H1 (cell line): ENCODE measurements at regions not wholly inside any gene's neighbourhood (a gene's known extent, or its start where the extent isn't known, plus 50 kb on each side); places are given as distances from the start of the nearest gene placed in this dataset.

ENCODE experiments used
- CTCF ChIA-PET: fragments of 300-600 bp; sonication (Branson Sonifier 250); formaldehyde crosslinking; loops from one replicate; lab custom pipeline; 2021; ENCODE audit not compliant: partially characterized antibody; lab: Charles Lee
- POLR2A ChIA-PET: fragments of 300-600 bp; sonication (Branson Sonifier 250); formaldehyde crosslinking; loops from one replicate; lab custom pipeline; 2021; ENCODE audit warnings: inconsistent platforms; ENCODE audit not compliant: partially characterized antibody; lab: Charles Lee
- DNase-seq, 2 experiments: peaks; one replicate each; pipeline versions ENCODE4 v3.0.0 to v3.0.0-alpha.2; 2010 to 2022; ENCODE audit warnings: low spot score in 2 of 2, low read depth in 1 of 2, mixed read lengths in 1 of 2
- FAIRE-seq: peaks from 2 replicates; lab custom pipeline; 2011; peaks lifted over from hg19 to GRCh38; lab: Jason Lieb, UNC
- H2AFZ ChIP-seq: 2 replicates; pipeline ENCODE4 v1.8.1; 2012; ENCODE audit warnings: low read length, inconsistent platforms
- H2AK5ac ChIP-seq: 2 replicates; pipeline ENCODE4 v1.6.1; 2013; ENCODE audit warnings: low read depth, low read length
- H2BK120ac ChIP-seq: replicated peaks from 2 replicates; pipeline ENCODE3; 2013; ENCODE audit warnings: low read depth, low read length, inconsistent platforms
- H2BK12ac ChIP-seq: 2 replicates; pipeline ENCODE4 v1.6.1; 2013; ENCODE audit warnings: low read depth, low read length
- H2BK15ac ChIP-seq: 2 replicates; pipeline ENCODE4 v1.6.1; 2013; ENCODE audit warnings: low read length
- H2BK20ac ChIP-seq: 2 replicates; pipeline ENCODE4 v1.6.1; 2013; ENCODE audit warnings: low read length
- H2BK5ac ChIP-seq: 2 replicates; pipeline ENCODE4 v1.6.1; 2013; ENCODE audit warnings: low read depth, low read length
- H3K14ac ChIP-seq: 2 replicates; pipeline ENCODE4 v1.6.1; 2013; ENCODE audit warnings: inconsistent platforms; ENCODE audit not compliant: insufficient read length
- H3K18ac ChIP-seq: 2 replicates; pipeline ENCODE4 v1.6.1; 2013; ENCODE audit warnings: low read length; ENCODE audit errors: extremely low read depth
- H3K23ac ChIP-seq: 2 replicates; pipeline ENCODE4 v1.6.1; 2013; ENCODE audit warnings: inconsistent platforms; ENCODE audit not compliant: insufficient read length
- H3K23me2 ChIP-seq: 2 replicates; pipeline ENCODE4 v1.6.1; 2013; ENCODE audit warnings: low read depth, low read length
- H3K27ac ChIP-seq: 2 replicates; pipeline ENCODE4 v1.6.1; 2011; ENCODE audit warnings: low read depth, low read length, inconsistent platforms
- H3K27me3 ChIP-seq, 4 experiments: replicated peaks in 1 of 4; 1 replicate in 1 of 4; 2 replicates in 3 of 4; pipeline versions ENCODE4 v1.6.1 to v1.8.1; 2011 to 2013; ENCODE audit warnings: low read length in 3 of 4, mild to moderate bottlenecking in 3 of 4, inconsistent platforms in 2 of 4, mixed read lengths in 2 of 4, moderate library complexity in 1 of 4; ENCODE audit not compliant: control insufficient read depth in 3 of 4, insufficient read depth in 3 of 4; ENCODE audit errors: extremely low read depth in 1 of 4
- H3K36me3 ChIP-seq, 4 experiments: 2 replicates each; pipeline versions ENCODE4 v1.6.1 to v1.8.1; 2011 to 2013; ENCODE audit warnings: mild to moderate bottlenecking in 4 of 4, low read length in 3 of 4, moderate library complexity in 2 of 4, control low read depth in 1 of 4, inconsistent platforms in 1 of 4; ENCODE audit not compliant: insufficient read depth in 4 of 4, control insufficient read depth in 2 of 4
- H3K4ac ChIP-seq: replicated peaks from 2 replicates; pipeline ENCODE3; 2013; ENCODE audit warnings: low read length, low read depth, mixed read lengths, inconsistent platforms; ENCODE audit not compliant: insufficient read length
- H3K4me1 ChIP-seq, 4 experiments: replicated peaks in 1 of 4; 1 replicate in 1 of 4; 2 replicates in 3 of 4; pipeline versions ENCODE4 v1.6.1 to v1.8.1; 2011 to 2013; ENCODE audit warnings: low read length in 3 of 4, inconsistent platforms in 2 of 4, mixed read lengths in 1 of 4; ENCODE audit not compliant: insufficient read depth in 4 of 4, control insufficient read depth in 3 of 4
- H3K4me2 ChIP-seq, 2 experiments: 2 replicates each; pipeline versions ENCODE4 v1.6.1 to v1.8.1; 2011 to 2013; ENCODE audit warnings: low read depth in 2 of 2, low read length in 2 of 2, control low read depth in 1 of 2, inconsistent platforms in 1 of 2, mild to moderate bottlenecking in 1 of 2; ENCODE audit not compliant: insufficient read depth in 1 of 2
- H3K4me3 ChIP-seq, 4 experiments: fragments of 200-600, 300-600 bp in 1 of 4; sonication (generic), shearing (Covaris generic), sonication (Bioruptor Twin) in 1 of 4; 2 replicates each; pipeline versions ENCODE4 v1.5.1 to v1.8.1; 2011 to 2016; ENCODE audit warnings: low read length in 4 of 4, low read depth in 3 of 4, control low read depth in 2 of 4, inconsistent platforms in 2 of 4, mild to moderate bottlenecking in 2 of 4, mixed read lengths in 1 of 4, moderate library complexity in 1 of 4; ENCODE audit not compliant: insufficient read depth in 2 of 4; ENCODE audit errors: extremely low read depth in 1 of 4
- H3K56ac ChIP-seq: replicated peaks from 2 replicates; pipeline ENCODE3; 2013; ENCODE audit warnings: low read depth, mild to moderate bottlenecking, mixed read lengths, low read length, inconsistent platforms; ENCODE audit not compliant: insufficient read length
- H3K79me1 ChIP-seq: 2 replicates; pipeline ENCODE4 v1.6.1; 2013; ENCODE audit warnings: low read depth, low read length, control low read depth
- H3K79me2 ChIP-seq, 2 experiments: 2 replicates each; pipeline versions ENCODE4 v1.6.1 to v1.8.1; 2012 to 2013; ENCODE audit warnings: low read length in 2 of 2, mild to moderate bottlenecking in 2 of 2, inconsistent platforms in 1 of 2; ENCODE audit not compliant: insufficient read depth in 2 of 2, control insufficient read depth in 1 of 2
- H3K9ac ChIP-seq, 4 experiments: replicated peaks in 1 of 4; 1 replicate in 1 of 4; 2 replicates in 3 of 4; pipeline versions ENCODE4 v1.6.1 to v1.8.1; 2011 to 2013; ENCODE audit warnings: low read depth in 3 of 4, low read length in 3 of 4, control low read depth in 2 of 4, mild to moderate bottlenecking in 2 of 4, moderate library complexity in 2 of 4, inconsistent platforms in 1 of 4; ENCODE audit errors: extremely low read depth in 1 of 4
- H3K9me3 ChIP-seq, 2 experiments: 2 replicates each; pipeline versions ENCODE4 v1.6.1 to v1.8.1; 2012 to 2013; ENCODE audit warnings: mild to moderate bottlenecking in 2 of 2, moderate library complexity in 2 of 2, control low read depth in 1 of 2, inconsistent platforms in 1 of 2, low read depth in 1 of 2, low read length in 1 of 2, mixed read lengths in 1 of 2; ENCODE audit not compliant: insufficient read depth in 2 of 2
- H4K20me1 ChIP-seq, 2 experiments: replicated peaks in 1 of 2; 2 replicates each; pipeline versions ENCODE3 to v1.8.1; 2011 to 2013; ENCODE audit warnings: inconsistent platforms in 2 of 2, low read length in 2 of 2, mild to moderate bottlenecking in 1 of 2; ENCODE audit not compliant: insufficient read depth in 2 of 2, control insufficient read depth in 1 of 2
- H4K5ac ChIP-seq: 2 replicates; pipeline ENCODE4 v1.6.1; 2013; ENCODE audit warnings: low read length, low read depth, mixed read lengths, inconsistent platforms; ENCODE audit not compliant: insufficient read length
- H4K8ac ChIP-seq: 2 replicates; pipeline ENCODE4 v1.8.0; 2013; ENCODE audit warnings: mild to moderate bottlenecking, moderate library complexity, low read length, inconsistent platforms; ENCODE audit not compliant: insufficient read depth; ENCODE audit errors: extremely low read depth
- H4K91ac ChIP-seq: replicated peaks from 2 replicates; pipeline ENCODE3; 2013; ENCODE audit warnings: low read length, mixed read lengths, inconsistent platforms; ENCODE audit not compliant: insufficient read length
- SAP30 ChIP-seq: fragments of 300-600 bp; sonication (generic); IDR thresholded peaks from 2 replicates; pipeline ENCODE4 v1.7.1; 2012; ENCODE audit warnings: low read length, moderate library complexity, mild to moderate bottlenecking, inconsistent platforms; ENCODE audit not compliant: insufficient read depth, insufficient replicate concordance
- SP1 ChIP-seq: IDR thresholded peaks from 2 replicates; pipeline ENCODE4 v1.6.1; 2011; ENCODE audit warnings: low read depth, low read length
- SRF ChIP-seq: IDR thresholded peaks from 2 replicates; pipeline ENCODE4 v1.6.1; 2011; ENCODE audit warnings: mild to moderate bottlenecking, low read depth, low read length, moderate library complexity
- WGBS, 2 experiments: shearing (Covaris generic) in 1 of 2; methylation state at CpG; one replicate each; pipeline versions ENCODE4 v1.1.6 to v1.1.7; 2013 to 2015; ENCODE audit warnings: low lambda C conversion rate in 2 of 2, mixed read lengths in 2 of 2, inconsistent platforms in 1 of 2, low coverage in 1 of 2, missing lambda C conversion rate in 1 of 2; ENCODE audit not compliant: insufficient replicate concordance in 2 of 2, insufficient coverage in 1 of 2, insufficient read length in 1 of 2; ENCODE audit errors: extremely low coverage in 1 of 2, missing lambda C conversion rate in 1 of 2; 5-methylcytosine and 5-hydroxymethylcytosine counted together

GRCh38 chr4:126742885-126743284 is 889.9 kb upstream of the INTU start:
- Histone ChIP-seq H3K23ac (no peak overlapping the region), H3K56ac (no peak overlapping the region), H2BK120ac (no peak overlapping the region), H3K79me1 (no peaks in the 10 kb centered on the region), H3K4me1 (no peaks in the 10 kb centered on the region), H3K9me3 (no peaks in the 10 kb centered on the region), H2AK5ac (no peak overlapping the region), H3K79me2 (no peaks in the 10 kb centered on the region), H2BK15ac (no peak overlapping the region), H2BK12ac (no peak overlapping the region), H3K4me2 (no peak overlapping the region), H2AFZ (no peak overlapping the region), H2BK20ac (no peak overlapping the region), H4K91ac (no peak overlapping the region), H4K20me1 (no peaks in the 10 kb centered on the region), H3K14ac (no peak overlapping the region), H4K8ac (no peak overlapping the region), H3K27me3 (no peaks in the 10 kb centered on the region), H3K9ac (no peak overlapping the region), H3K18ac (no peak overlapping the region), H3K4ac (no peak overlapping the region), H2BK5ac (no peak overlapping the region), H4K5ac (no peak overlapping the region), H3K4me3 (no peak overlapping the region), H3K36me3 (no peaks in the 10 kb centered on the region), H3K27ac (no peak overlapping the region), H3K23me2 (no peaks in the 10 kb centered on the region)
- 96% methylated on average over 1 of the region's 1 CpG; no CpG with 5 or more reads in 1 of the 2 experiments for WGBS, 2 experiments
- FAIRE-seq, result no peak
- no peak for DNase-seq
- CTCF ChIA-PET, result interaction anchor here (1.6 kb wide), 1 partner anchor 90 kb away, joined by 4 read pairs; no protein-coding TSS in a partner anchor
- POLR2A ChIA-PET, result no interaction called here
- no peak for TF ChIP-seq SP1
- no peak for TF ChIP-seq SAP30
- no peak for TF ChIP-seq SRF
